Activated T-cell treated with anti-CD3 and anti-CD28 coated beads for 48 hours (primary cell): ENCODE measurements at regions not wholly inside any gene's neighbourhood (a gene's known extent, or its start where the extent isn't known, plus 50 kb on each side); places are given as distances from the start of the nearest gene placed in this dataset.

Experiments used
- DNase-seq: peaks from one replicate; pipeline ENCODE4 v3.0.0-alpha.2; 2020; ENCODE audit warnings: low read depth

GRCh38 chr20:53837126-53837826 is 233.1 kb downstream of the BCAS1 start:
- no peak for DNase-seq

GRCh38 chr20:53834749-53835148 is 235.6 kb downstream of the BCAS1 start:
- DNase-seq, result no peak

- DNase-seq, result no peak
Measured at GRCh38 chr20:53834062-53834442, 236.3 kb downstream of the BCAS1 start.

- no peak for DNase-seq
Measured at GRCh38 chr20:53833333-53834061, 236.9 kb downstream of the BCAS1 start.

DNA sequence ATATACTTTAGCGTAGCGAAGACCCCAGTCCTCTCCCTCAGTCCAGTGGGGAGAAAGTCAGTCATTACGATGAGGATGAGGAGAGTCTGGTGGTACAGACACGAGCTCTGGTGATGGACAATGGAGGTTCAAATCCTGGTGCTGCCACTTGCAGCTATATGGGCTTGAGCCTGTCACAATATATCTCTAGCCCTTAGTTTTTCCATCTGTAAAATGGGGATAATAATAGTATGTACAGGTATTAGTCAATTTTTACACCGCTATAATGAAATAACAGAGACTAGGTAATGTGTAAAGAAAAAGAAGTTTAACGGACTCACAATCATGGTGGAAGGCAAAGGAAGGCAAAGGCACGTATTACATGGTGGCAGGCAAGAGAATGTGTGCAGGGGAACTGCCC is 237.9 kb downstream of the BCAS1 start:
- DNase-seq, result no peak

- DNase-seq, result no peak
Measured at GRCh38 chr20:53831812-53832211, 238.2 kb upstream of the ZNF217 start.

- DNase-seq, result no peak
Measured at GRCh38 chr20:53831228-53831627, 237.6 kb upstream of the ZNF217 start.

DNA sequence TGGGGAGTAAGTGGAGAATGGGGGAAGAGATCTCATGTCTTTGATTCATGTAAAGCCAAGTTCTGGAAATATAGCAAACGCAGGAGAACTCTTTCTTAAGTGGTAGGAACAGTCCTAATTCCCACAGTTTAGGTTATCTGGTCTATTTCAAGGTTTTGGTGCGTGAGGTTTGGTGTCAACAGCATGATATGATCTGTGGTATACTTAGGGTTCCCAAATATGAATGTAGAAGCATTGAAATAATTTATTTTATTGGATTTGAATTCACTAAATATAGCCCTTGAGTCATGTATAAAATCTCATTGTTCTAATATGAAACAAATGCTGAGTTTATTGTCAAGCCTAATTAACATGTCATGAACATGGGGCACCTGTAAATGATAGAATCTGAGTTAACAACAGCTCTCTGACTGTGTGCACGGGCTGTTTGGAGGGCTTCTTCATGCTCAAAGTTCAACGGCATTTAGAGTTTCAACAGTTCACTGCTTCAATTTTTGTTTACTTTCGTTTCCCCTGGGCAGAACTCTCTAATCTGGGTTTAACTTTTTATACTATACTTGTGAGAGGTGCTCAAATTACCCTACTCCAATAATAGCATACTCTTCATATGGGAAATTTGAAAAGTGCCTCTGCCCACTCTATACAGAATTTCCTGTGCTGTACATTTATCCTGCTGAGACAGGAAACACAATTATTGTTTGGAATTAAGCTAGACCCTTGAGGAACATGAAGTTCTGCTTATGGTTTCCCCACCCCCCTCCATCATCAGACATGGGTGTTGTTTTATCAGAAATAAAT is 236.3 kb upstream of the ZNF217 start:
- DNase-seq, result no peak

DNA sequence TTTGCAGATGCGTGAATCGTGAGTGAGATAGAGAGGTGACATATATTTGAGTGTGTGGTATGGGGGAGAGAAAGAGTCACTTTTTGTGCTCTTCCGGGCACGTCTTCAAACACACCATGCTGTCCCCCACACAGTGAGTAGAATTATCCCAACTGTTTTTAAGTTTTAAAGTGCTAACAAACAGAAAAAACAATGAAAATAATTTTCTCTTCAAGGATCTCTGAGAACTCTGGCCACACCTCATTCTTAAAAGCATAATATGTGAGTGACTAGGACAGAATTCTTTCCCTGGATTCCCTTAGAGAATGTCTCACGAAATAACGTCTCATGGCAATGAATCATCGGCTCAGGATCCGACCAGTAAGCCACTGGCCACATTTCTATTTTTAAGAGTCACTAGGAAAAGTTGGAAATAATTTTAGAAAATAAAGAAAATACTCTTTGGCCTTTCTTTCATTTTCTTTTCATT is 235.7 kb upstream of the ZNF217 start:
- DNase-seq, result no peak

- no peak for DNase-seq
Measured at GRCh38 chr20:53828682-53829254, 235.1 kb upstream of the ZNF217 start.

DNA sequence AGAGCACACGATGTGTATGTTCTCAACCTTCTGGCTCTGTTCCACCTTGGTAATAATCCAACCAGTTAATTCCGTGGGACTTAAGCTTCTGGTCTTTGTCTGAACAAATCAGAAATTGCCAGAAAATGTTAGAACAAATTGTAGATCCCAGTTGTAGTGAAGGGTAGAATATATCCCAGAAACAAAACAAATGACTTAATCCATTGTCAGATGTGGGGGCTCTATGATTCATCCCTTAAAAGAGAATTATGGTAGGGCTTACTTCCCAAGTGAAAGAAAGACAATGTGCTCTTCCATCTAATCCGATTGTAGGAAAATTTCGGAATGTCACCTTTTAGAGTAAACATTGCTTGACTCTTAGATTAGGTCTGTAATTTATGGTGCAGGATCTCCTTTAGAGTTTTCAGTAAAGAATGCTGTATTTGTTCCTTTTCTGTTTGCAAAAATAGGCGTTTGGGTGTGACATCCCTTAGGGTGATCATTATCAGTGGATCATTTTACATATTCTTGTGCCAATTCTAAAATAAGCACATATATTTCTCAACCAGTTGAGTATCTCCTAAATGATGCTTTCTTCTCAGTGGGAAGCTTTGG is 234.5 kb upstream of the ZNF217 start:
- no peak for DNase-seq

- no peak for DNase-seq
Measured at GRCh38 chr20:53827292-53828087, 233.9 kb upstream of the ZNF217 start.

- no peak for DNase-seq
Measured at GRCh38 chr20:53826597-53827291, 233.1 kb upstream of the ZNF217 start.

- no peak for DNase-seq
Measured at GRCh38 chr20:53826090-53826489, 232.5 kb upstream of the ZNF217 start.

DNA sequence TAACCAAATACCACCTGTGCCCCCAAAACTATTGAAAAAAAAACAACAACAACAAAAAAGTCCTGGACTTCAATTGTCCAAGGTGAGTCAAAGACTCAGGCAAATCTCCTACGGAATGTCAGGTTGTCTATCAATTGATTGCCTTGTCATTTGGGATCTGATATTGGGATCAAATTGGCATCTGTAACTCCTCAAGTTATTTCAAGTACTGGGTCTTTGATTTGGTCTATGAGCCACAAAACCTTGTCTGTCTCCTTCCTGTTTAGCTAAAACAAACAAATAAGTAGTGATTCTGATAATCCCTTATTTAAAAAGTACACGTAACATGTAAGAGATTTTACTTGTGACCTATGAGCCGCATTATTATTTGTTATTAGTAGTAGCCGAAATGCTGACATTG is 231.6 kb upstream of the ZNF217 start:
- no peak for DNase-seq

DNA sequence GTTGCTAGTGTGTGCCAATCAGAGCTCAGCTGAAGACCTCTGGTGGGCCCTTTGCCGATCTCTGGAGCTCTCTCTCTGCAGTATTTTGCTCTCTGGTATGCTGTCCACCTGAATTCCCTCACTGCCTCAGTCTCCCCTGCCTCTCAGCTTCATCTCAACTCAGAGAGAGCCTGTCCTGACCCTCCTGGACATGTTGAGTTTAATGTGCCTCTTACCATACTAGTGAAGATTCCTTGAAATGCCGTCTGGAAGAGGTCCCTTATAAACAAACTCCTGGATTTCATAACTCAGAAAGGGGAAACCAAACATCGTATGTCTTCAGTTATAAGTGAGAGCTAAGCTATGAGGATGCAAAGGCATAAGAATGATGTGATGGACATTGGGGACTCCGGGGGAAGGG is 231.1 kb upstream of the ZNF217 start:
- DNase-seq, result no peak

- DNase-seq, result no peak
Measured at GRCh38 chr20:53823121-53823764, 229.6 kb upstream of the ZNF217 start.

DNA sequence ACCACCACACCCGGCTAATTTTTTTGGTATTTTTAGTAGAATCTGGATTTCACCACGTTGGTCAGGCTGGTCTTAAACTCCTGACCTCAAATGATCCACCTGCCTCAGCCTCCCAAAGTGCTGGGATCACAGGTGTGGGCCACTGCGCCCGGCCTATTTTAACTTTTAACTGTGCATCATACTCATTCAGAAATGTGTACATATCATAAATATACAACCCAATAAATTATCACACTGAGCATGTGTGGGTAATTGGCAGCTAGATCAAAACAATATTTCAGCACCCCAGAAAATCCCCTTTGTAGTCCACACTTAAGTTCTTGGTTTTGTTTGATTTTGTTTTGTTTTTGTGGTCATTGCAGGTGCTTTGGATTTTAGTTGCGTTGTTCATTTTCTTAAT is 228.9 kb upstream of the ZNF217 start:
- no peak for DNase-seq

DNA sequence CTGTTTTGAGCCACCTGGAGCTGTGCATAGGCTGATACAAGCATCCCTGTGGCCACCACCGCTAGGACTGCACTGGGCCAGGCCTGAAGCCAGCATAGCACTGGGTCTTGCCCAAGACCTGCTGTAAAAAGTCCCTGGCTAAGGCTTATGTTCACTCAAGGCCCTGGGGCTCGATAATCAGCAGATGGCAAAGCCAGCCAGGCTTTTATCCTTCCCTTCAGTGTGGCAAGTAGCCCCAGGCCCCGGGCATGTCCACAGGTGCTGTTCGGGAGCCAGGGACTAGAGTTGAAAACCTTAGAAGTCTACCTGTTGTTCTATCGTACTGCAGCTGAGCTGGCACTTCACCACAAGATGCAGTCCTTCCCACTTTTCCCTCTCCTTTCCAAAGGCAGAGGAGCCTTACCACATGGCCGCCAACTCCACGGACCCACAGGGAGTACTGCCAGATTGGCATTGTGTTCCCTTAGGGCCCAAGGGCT is 226.4 kb upstream of the ZNF217 start:
- DNase-seq, result no peak
